ENCODE measurements at regions not wholly inside any gene's neighbourhood (a gene's known extent, or its start where the extent isn't known, plus 50 kb on each side); places are given as distances from the start of the nearest gene placed in this dataset.
"Not testable (repeated sequence)": the region's sequence is repeated elsewhere in the genome, so short reads cannot be mapped to it uniquely, and the experiment has no call there.

- H3K4me3 ChIP-seq, result no peak overlapping the region
- no peak for DNase-seq (ENCODE audit: low spot score in 2 of 2)
- H3K4me1 ChIP-seq, result no peaks in the 10 kb centered on the region
- 93 to 100% methylated on average over 1 of the region's 1 CpG for WGBS, 2 donors
- no peaks in the 10 kb centered on the region for H3K27me3 ChIP-seq
- TF ChIP-seq EP300 (IDR thresholded peaks at IDR 0.05) (no peak), CTCF (IDR thresholded peaks at IDR 0.05) (no peak), POLR2A (IDR thresholded peaks at IDR 0.05) (no peak)
- H3K27ac ChIP-seq, result no peak overlapping the region
- H3K9me3 ChIP-seq, result no peaks in the 10 kb centered on the region
- H3K36me3 ChIP-seq, result no peaks in the 10 kb centered on the region
Observed at GRCh38 chr13:33571618-33572017, 246.3 kb upstream of the RFC3 start.

- H3K9me3 ChIP-seq; H3K4me3 ChIP-seq; H3K27ac ChIP-seq; H3K4me1 ChIP-seq; DNase-seq (ENCODE audit: low spot score in 2 of 2); H3K27me3 ChIP-seq; H3K36me3 ChIP-seq: not testable (repeated sequence)
- WGBS, 2 donors, result 80 to 86% methylated on average over 2 of the region's 2 CpGs
Observed at GRCh38 chr13:33572322-33572721, 245.6 kb upstream of the RFC3 start.

GRCh38 chr13:33575378-33575777 lies 242.6 kb upstream of the RFC3 start:
- H3K36me3 ChIP-seq, result no peaks in the 10 kb centered on the region
- TF ChIP-seq POLR2A (IDR thresholded peaks at IDR 0.05), result no peak
- TF ChIP-seq CTCF (IDR thresholded peaks at IDR 0.05), result no peak
- no peak for TF ChIP-seq EP300 (IDR thresholded peaks at IDR 0.05)
- H3K4me1 ChIP-seq, result no peaks in the 10 kb centered on the region
- no peaks in the 10 kb centered on the region for H3K9me3 ChIP-seq
- H3K27me3 ChIP-seq, result no peaks in the 10 kb centered on the region
- WGBS, 2 donors, result 71 to 75% methylated on average over 1 of the region's 1 CpG
- H3K27ac ChIP-seq, result no peak overlapping the region
- no peak for DNase-seq (ENCODE audit: low spot score in 2 of 2)
- no peak overlapping the region for H3K4me3 ChIP-seq

- TF ChIP-seq CTCF (IDR thresholded peaks at IDR 0.05), result no peak
- TF ChIP-seq POLR2A (IDR thresholded peaks at IDR 0.05), result no peak
- TF ChIP-seq EP300 (IDR thresholded peaks at IDR 0.05), result no peak
- no peak overlapping the region for H3K27ac ChIP-seq
Observed at GRCh38 chr13:33577007-33577406, 240.9 kb upstream of the RFC3 start.

GRCh38 chr13:33578786-33579185 lies 239.2 kb upstream of the RFC3 start:
- Histone ChIP-seq H3K36me3 (no peaks in the 10 kb centered on the region), H3K27me3 (no peaks in the 10 kb centered on the region), H3K4me1 (no peaks in the 10 kb centered on the region), H3K9me3 (no peaks in the 10 kb centered on the region), H3K27ac (no peak overlapping the region), H3K4me3 (no peak overlapping the region)
- 81 to 91% methylated on average over 2 of the region's 2 CpGs for WGBS, 2 donors
- TF ChIP-seq CTCF (IDR thresholded peaks at IDR 0.05) (no peak), EP300 (IDR thresholded peaks at IDR 0.05) (no peak), POLR2A (IDR thresholded peaks at IDR 0.05) (no peak)
- no peak for DNase-seq (ENCODE audit: low spot score in 2 of 2)

More at GRCh38 chr13:33577007-33577406, 240.9 kb upstream of the RFC3 start:
- H3K9me3 ChIP-seq, result no peaks in the 10 kb centered on the region
- WGBS, 2 donors, result 28 to 29% methylated on average over 2 of the region's 2 CpGs
- no peaks in the 10 kb centered on the region for H3K27me3 ChIP-seq
- H3K36me3 ChIP-seq, result no peaks in the 10 kb centered on the region
- no peaks in the 10 kb centered on the region for H3K4me1 ChIP-seq
- DNase-seq (ENCODE audit: low spot score in 2 of 2), result no peak
- H3K4me3 ChIP-seq, result no peak overlapping the region

- no peak for TF ChIP-seq EP300 (IDR thresholded peaks at IDR 0.05)
- no peak for TF ChIP-seq POLR2A (IDR thresholded peaks at IDR 0.05)
- no peak for TF ChIP-seq CTCF (IDR thresholded peaks at IDR 0.05)
- no peaks in the 10 kb centered on the region for H3K36me3 ChIP-seq
- DNase-seq (ENCODE audit: low spot score in 2 of 2), result no peak
- H3K9me3 ChIP-seq, result no peaks in the 10 kb centered on the region
- no peaks in the 10 kb centered on the region for H3K4me1 ChIP-seq
- H3K27me3 ChIP-seq, result no peaks in the 10 kb centered on the region
- H3K4me3 ChIP-seq, result no peak overlapping the region
- H3K27ac ChIP-seq, result no peak overlapping the region
- WGBS, 2 donors, result 78 to 90% methylated on average over 4 of the region's 4 CpGs
Observed at GRCh38 chr13:33582121-33582520, 235.8 kb upstream of the RFC3 start.
